Activated T-cell treated with anti-CD3 and anti-CD28 coated beads, Interleukin-2, amount 50 U/mL, for 24 hours (primary cell): ENCODE measurements at regions not wholly inside any gene's neighbourhood (a gene's known extent, or its start where the extent isn't known, plus 50 kb on each side); places are given as distances from the start of the nearest gene placed in this dataset.

Experiments
- DNase-seq: peaks from one replicate; pipeline ENCODE4 v3.0.0-alpha.2; 2020
- H3K27ac Mint-ChIP-seq: 2 replicates; pipeline ENCODE4 v1.8.0; 2020; ENCODE audit warnings: mild to moderate bottlenecking, mixed read lengths
- H3K27me3 Mint-ChIP-seq: 2 replicates; pipeline ENCODE4 v1.8.0; 2020; ENCODE audit warnings: mixed read lengths
- H3K36me3 Mint-ChIP-seq: 2 replicates; pipeline ENCODE4 v1.8.0; 2020; ENCODE audit warnings: low read depth, mixed read lengths
- H3K4me1 Mint-ChIP-seq: 2 replicates; pipeline ENCODE4 v1.8.0; 2020; ENCODE audit warnings: low read depth, mixed read lengths
- H3K4me3 Mint-ChIP-seq: 2 replicates; pipeline ENCODE4 v1.8.0; 2020; ENCODE audit warnings: mild to moderate bottlenecking, moderate library complexity, mixed read lengths
- H3K9me3 Mint-ChIP-seq: 2 replicates; pipeline ENCODE4 v1.8.0; 2020; ENCODE audit warnings: mixed read lengths

DNA sequence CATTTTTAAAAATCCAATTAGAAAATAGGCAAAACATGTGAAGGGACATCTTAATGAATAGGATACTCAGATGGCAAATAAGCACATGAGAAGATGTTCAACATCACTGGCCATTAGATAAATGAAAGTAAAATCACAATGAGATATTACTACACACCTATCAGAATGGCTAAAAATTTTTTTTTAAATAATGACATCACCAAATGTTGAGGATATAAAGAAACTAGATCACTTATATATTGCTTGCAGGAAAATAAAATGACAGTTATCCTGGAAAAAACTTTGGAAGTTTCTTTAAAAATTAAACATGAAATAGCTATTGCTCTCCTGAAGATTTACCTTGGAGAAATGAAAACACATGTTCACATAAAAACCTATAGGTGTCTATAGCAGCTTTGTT is 127.8 kb downstream of the ALOX5 start:
- no peak overlapping the region for H3K27ac Mint-ChIP-seq
- H3K27me3 Mint-ChIP-seq = no peaks in the 10 kb centered on the region
- no peak overlapping the region for H3K4me3 Mint-ChIP-seq
- peaks cover 2% of the 10 kb centered on the region for H3K36me3 Mint-ChIP-seq
- H3K9me3 Mint-ChIP-seq = peaks cover 5% of the 10 kb centered on the region
- DNase-seq = no peak
- peaks cover 13% of the 10 kb centered on the region for H3K4me1 Mint-ChIP-seq

DNA sequence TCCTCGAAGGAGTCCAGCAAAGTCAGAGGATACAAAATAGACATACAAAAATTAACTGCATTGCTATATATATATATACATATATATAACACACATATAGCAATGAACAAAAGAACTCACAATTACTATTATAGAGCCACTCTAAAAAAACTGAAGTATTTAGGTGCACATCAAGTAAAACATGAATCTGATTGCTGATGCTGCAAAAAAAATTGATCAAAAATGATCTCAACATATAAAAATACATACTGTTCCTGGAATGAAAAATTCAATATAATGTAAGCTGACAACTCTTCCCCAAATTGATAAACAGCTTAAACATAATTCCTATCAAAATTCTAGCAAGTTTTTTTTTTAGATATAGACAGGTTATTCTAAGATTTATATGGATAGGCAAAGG is 126.8 kb downstream of the ALOX5 start:
- no peak overlapping the region for H3K4me3 Mint-ChIP-seq
- no peak overlapping the region for H3K27ac Mint-ChIP-seq
- peaks cover 2% of the 10 kb centered on the region for H3K36me3 Mint-ChIP-seq

DNA sequence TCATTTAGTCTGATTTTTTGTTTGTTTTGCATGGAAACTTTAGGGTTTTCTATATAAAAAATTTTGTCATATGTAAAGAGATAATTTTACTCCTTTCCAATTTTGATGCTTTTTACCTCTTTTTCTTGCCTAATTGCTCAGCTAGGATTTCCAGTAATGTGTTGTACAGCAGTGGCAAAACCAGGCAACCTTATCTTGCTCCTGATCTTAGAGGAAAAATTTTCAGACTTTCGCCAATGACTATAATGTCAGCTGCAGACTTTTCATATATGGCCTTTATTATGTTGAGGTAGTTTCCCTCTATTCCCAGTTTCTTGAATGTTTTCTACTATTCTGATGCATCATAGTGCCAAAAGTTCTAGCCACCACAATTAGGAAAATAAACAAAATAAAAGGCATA is 126.3 kb downstream of the ALOX5 start:
- Mint-ChIP-seq H3K27me3 (no peaks in the 10 kb centered on the region), H3K27ac (no peak overlapping the region), H3K4me1 (peaks cover 17% of the 10 kb centered on the region), H3K36me3 (peaks cover 4% of the 10 kb centered on the region), H3K4me3 (no peak overlapping the region), H3K9me3 (peaks cover 9% of the 10 kb centered on the region)
- DNase-seq = no peak

More for the DNA sequence above, 126.8 kb downstream of the ALOX5 start:
- DNase-seq = no peak
- no peaks in the 10 kb centered on the region for H3K27me3 Mint-ChIP-seq
- peaks cover 6% of the 10 kb centered on the region for H3K9me3 Mint-ChIP-seq
- H3K4me1 Mint-ChIP-seq = peaks cover 14% of the 10 kb centered on the region

DNA sequence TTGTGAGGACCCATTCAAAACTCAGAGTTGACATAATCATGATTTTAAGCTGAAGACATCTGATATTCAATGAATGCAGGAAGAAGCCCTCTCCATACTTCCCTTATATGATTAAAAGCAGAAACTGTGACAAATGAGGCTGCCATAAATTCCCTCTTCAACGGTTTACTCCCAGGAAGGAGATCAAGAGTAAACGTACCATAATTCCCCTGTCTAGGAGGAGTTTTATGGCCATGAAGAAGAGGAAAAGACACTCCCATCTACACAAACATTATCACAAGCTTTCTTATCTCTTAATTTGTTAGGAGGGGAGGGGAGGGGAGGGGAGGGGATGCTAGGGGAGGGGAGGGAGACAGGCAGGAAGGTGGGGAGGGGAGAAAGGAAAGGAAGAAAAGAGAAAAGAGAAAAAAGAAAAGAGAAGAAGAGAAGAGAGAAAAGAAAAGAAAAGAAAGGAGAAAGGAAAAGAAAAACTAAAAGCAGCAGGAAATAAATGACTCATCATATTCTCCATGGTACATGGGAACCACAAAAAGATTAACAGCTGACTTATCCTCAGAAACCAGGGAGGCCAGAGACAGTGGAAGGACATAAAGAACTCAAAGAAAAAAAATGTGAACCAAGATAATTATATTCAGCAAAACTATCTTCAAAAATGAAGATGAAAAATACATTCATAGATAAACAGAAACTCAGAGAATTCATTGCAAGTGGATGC is 121.6 kb downstream of the ALOX5 start:
- Mint-ChIP-seq H3K36me3 (peaks cover 20% of the 10 kb centered on the region), H3K9me3 (peaks cover 14% of the 10 kb centered on the region), H3K27me3 (no peaks in the 10 kb centered on the region), H3K27ac (no peak overlapping the region), H3K4me3 (no peak overlapping the region), H3K4me1 (peaks cover 15% of the 10 kb centered on the region)
- DNase-seq = no peak
